OCI-LY3 (cell line): ENCODE measurements at regions not wholly inside any gene's neighbourhood (a gene's known extent, or its start where the extent isn't known, plus 50 kb on each side); places are given as distances from the start of the nearest gene placed in this dataset.

Experiments
- H2AFZ ChIP-seq: fragments of 200-600, 300-600 bp; shearing (Covaris generic); 2 replicates; pipeline ENCODE4 v1.6.0; 2014; ENCODE audit warnings: antibody characterized with exemption, low read depth, low read length
- H3K27ac ChIP-seq: fragments of 200-600, 300-600 bp; sonication (generic); 2 replicates; pipeline ENCODE4 v1.5.1; 2014; ENCODE audit warnings: mild to moderate bottlenecking, low read length, moderate library complexity, mixed read lengths
- H3K27me3 ChIP-seq: fragments of 200-600, 300-600 bp; sonication (generic); 2 replicates; pipeline ENCODE4 v1.6.1; 2014; ENCODE audit warnings: low read depth, low read length, mixed read lengths
- H3K36me3 ChIP-seq: fragments of 200-600, 300-600 bp; sonication (generic); replicated peaks from 2 replicates; pipeline ENCODE3; 2014; ENCODE audit warnings: low read depth, low read length, mixed read lengths
- H3K4me1 ChIP-seq: fragments of 300-600, 200-600 bp; sonication (generic); 2 replicates; pipeline ENCODE4 v1.6.1; 2014; ENCODE audit warnings: low read length, mixed read lengths
- H3K4me2 ChIP-seq: fragments of 200-600, 300-600 bp; sonication (generic); 2 replicates; pipeline ENCODE4 v1.6.1; 2014; ENCODE audit warnings: low read length, mixed read lengths
- H3K4me3 ChIP-seq: fragments of 300-600, 200-600 bp; sonication (generic); 2 replicates; pipeline ENCODE4 v1.5.1; 2014; ENCODE audit warnings: antibody characterized with exemption, mild to moderate bottlenecking, low read length, moderate library complexity
- H3K79me2 ChIP-seq: fragments of 300-600, 200-600 bp; shearing (Covaris generic); 2 replicates; pipeline ENCODE4 v1.6.1; 2014; ENCODE audit warnings: mild to moderate bottlenecking, low read length, mixed read lengths
- H3K9ac ChIP-seq: fragments of 300-600, 200-600 bp; shearing (Covaris generic); 2 replicates; pipeline ENCODE4 v1.6.0; 2014; ENCODE audit warnings: mild to moderate bottlenecking, low read length, moderate library complexity
- H3K9me3 ChIP-seq: fragments of 200-600, 300-600 bp; shearing (Covaris generic); 2 replicates; pipeline ENCODE4 v1.6.1; 2014; ENCODE audit warnings: low read length, mixed read lengths; ENCODE audit not compliant: insufficient read depth
- H4K20me1 ChIP-seq: fragments of 200-600, 300-600 bp; sonication (generic); 2 replicates; pipeline ENCODE4 v1.6.1; 2016; ENCODE audit warnings: low read length, mixed read lengths; ENCODE audit not compliant: insufficient read depth
- CTCF ChIP-seq: fragments of 200-600, 300-600 bp; sonication (generic); IDR thresholded peaks from 2 replicates; pipeline ENCODE4 v1.5.1; 2014; ENCODE audit warnings: antibody characterized with exemption, low read length, low read depth
- EZH2phosphoT487 ChIP-seq: fragments of 200-600 bp; shearing (Covaris generic); IDR thresholded peaks from 2 replicates; pipeline ENCODE4 v1.6.1; 2018; ENCODE audit warnings: antibody characterized with exemption, mixed run types, low read depth

- peaks cover 6% of the 10 kb centered on the region for H3K9me3 ChIP-seq
- no peak overlapping the region for H3K4me2 ChIP-seq
- no peaks in the 10 kb centered on the region for H3K4me1 ChIP-seq
- H3K36me3 ChIP-seq = no peaks in the 10 kb centered on the region
- no peaks in the 10 kb centered on the region for H3K79me2 ChIP-seq
- no peaks in the 10 kb centered on the region for H3K27me3 ChIP-seq
- no peak overlapping the region for H3K4me3 ChIP-seq
- TF ChIP-seq CTCF (no peak), EZH2phosphoT487 (no peak)
- no peak overlapping the region for H3K9ac ChIP-seq
- no peaks in the 10 kb centered on the region for H4K20me1 ChIP-seq
- no peak overlapping the region for H3K27ac ChIP-seq
- H2AFZ ChIP-seq = no peak overlapping the region
Observed at GRCh38 chr2:8271461-8271860, 410.4 kb upstream of the ID2 start.

- Histone ChIP-seq H2AFZ (no peak overlapping the region), H3K4me3 (no peak overlapping the region), H3K9ac (no peak overlapping the region), H3K27me3 (peaks cover 5% of the 10 kb centered on the region; the same call in 1 of the 2 replicates), H3K36me3 (no peaks in the 10 kb centered on the region), H3K4me2 (no peak overlapping the region), H3K79me2 (no peaks in the 10 kb centered on the region), H4K20me1 (no peaks in the 10 kb centered on the region), H3K27ac (no peak overlapping the region), H3K4me1 (peaks cover 17% of the 10 kb centered on the region), H3K9me3 (peaks cover 12% of the 10 kb centered on the region)
- TF ChIP-seq CTCF = no peak
- TF ChIP-seq EZH2phosphoT487 = no peak
Observed at GRCh38 chr2:8276026-8276425, 405.8 kb upstream of the ID2 start.

GRCh38 chr2:8277921-8278571 is 403.8 kb upstream of the ID2 start:
- H3K79me2 ChIP-seq = no peaks in the 10 kb centered on the region
- peaks cover 5% of the 10 kb centered on the region; the same call in 1 of the 2 replicates for H3K27me3 ChIP-seq
- H3K9me3 ChIP-seq = peaks cover 12% of the 10 kb centered on the region
- TF ChIP-seq CTCF (no peak), EZH2phosphoT487 (no peak)
- H4K20me1 ChIP-seq = no peaks in the 10 kb centered on the region
- H3K9ac ChIP-seq = peak overlapping the region; percentile 46
- H3K27ac ChIP-seq = no peak overlapping the region
- H3K4me1 ChIP-seq = peaks cover 17% of the 10 kb centered on the region
- H3K4me3 ChIP-seq = peak overlapping the region; percentile 45
- no peaks in the 10 kb centered on the region for H3K36me3 ChIP-seq
- H2AFZ ChIP-seq = peak overlapping the region; percentile 90
- H3K4me2 ChIP-seq = peak overlapping the region; percentile 74

DNA sequence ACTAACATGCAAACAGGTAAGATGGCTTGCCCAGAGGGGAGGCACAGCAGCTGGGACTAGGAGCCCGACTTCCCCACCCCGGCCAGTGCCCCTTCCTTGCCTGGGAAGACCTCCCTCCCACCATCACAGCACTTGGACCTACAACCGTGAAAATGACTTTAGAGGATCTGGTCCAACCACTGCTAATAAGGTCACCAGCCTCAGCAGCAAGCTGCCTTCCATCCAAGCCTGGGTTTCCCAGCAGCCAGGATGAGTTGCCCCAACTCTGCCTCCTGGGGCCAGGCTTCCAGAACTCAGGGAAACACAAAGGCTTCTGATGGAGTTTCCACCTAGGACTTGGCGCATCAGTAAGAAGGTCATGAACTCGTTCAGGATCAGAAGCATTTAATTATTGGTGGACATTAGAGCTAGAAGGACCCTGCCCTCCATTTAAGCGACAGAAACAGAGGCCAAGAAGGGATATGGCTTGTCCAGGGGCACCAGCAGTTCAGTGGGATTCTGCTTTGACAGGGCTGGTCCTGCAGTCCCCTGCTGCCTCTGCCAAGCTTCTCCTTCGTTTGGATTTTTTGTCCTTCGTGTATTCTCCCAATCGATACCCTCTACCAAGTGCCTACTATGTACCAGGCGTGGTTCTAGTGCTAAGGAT is 403.0 kb upstream of the ID2 start:
- Histone ChIP-seq H3K36me3 (no peaks in the 10 kb centered on the region), H2AFZ (peak overlapping the region; percentile 90), H4K20me1 (no peaks in the 10 kb centered on the region), H3K79me2 (no peaks in the 10 kb centered on the region), H3K4me3 (peak overlapping the region; percentile 45), H3K27me3 (peaks cover 5% of the 10 kb centered on the region; the same call in 1 of the 2 replicates), H3K4me2 (peak overlapping the region; percentile 74), H3K27ac (no peak overlapping the region), H3K9me3 (peaks cover 12% of the 10 kb centered on the region), H3K4me1 (peaks cover 17% of the 10 kb centered on the region), H3K9ac (peak overlapping the region; percentile 46)
- TF ChIP-seq CTCF (no peak), EZH2phosphoT487 (no peak)
